Esophagus squamous epithelium (tissue), 5 donors: ENCODE measurements at regions not wholly inside any gene's neighbourhood (a gene's known extent, or its start where the extent isn't known, plus 50 kb on each side); places are given as distances from the start of the nearest gene placed in this dataset.

ENCODE experiments used
- DNase-seq: peaks from one replicate; lab custom pipeline; 2025; lab: John Stamatoyannopoulos, UW
- H3K27ac ChIP-seq, 4 donors: fragments of 200-600 bp; sonication (generic); one replicate each; pipeline ENCODE4 v1.5.1; 2016 to 2019; ENCODE audit warnings: mild to moderate bottlenecking in 1 of 4
- H3K27me3 ChIP-seq, 4 donors: fragments of 200-600 bp; sonication (generic); 1 replicate in 3 of 4; 2 replicates in 1 of 4; pipeline versions ENCODE4 v1.5.1 to v1.6.0; 2017 to 2021; ENCODE audit warnings: antibody characterized with exemption in 1 of 4
- H3K36me3 ChIP-seq, 3 donors: fragments of 200-600 bp; sonication (generic); one replicate each; pipeline ENCODE4 v1.5.1; 2016 to 2019
- H3K4me1 ChIP-seq, 3 donors: fragments of 200-600 bp; sonication (generic); one replicate each; pipeline ENCODE4 v1.5.1; 2017 to 2019
- H3K4me3 ChIP-seq, 4 donors: fragments of 200-600 bp; sonication (generic); 1 replicate in 3 of 4; 2 replicates in 1 of 4; pipeline ENCODE4 v1.5.1; 2016 to 2019; ENCODE audit warnings: mild to moderate bottlenecking in 2 of 4, moderate library complexity in 1 of 4
- H3K9me3 ChIP-seq, 3 donors: fragments of 200-600 bp; sonication (generic); one replicate each; pipeline ENCODE4 v1.5.1; 2016 to 2019
- POLR2A ChIP-seq, 4 donors: fragments of 450-650 bp; IDR thresholded peaks; one replicate each; pipeline ENCODE4 v1.6.1; 2017; ENCODE audit warnings: antibody characterized with exemption in 4 of 4, mild to moderate bottlenecking in 4 of 4, moderate library complexity in 3 of 4
- WGBS, 2 donors: methylation state at CpG; one replicate each; pipeline ENCODE4 v1.1.5; 2018; 5-methylcytosine and 5-hydroxymethylcytosine counted together
- intact Hi-C: fragments of 100-400 bp; cut with DNase I; formaldehyde crosslinking; loops from one replicate; pipeline ENCODE4 v1.15.0; 2022
- TF ChIP-seq, protein P1 (sequence below), 6 experiments: fragments of 450-650 bp in 4 of 6; fragments of 200-600 bp in 2 of 6; sonication (generic) in 2 of 6; IDR thresholded peaks; one replicate each; pipeline ENCODE4 v1.5.1; 2016 to 2019; ENCODE audit warnings: antibody characterized with exemption in 6 of 6, mild to moderate bottlenecking in 4 of 6, moderate library complexity in 4 of 6
- donor health status: DM: yes; HTN: yes; CAD: no.

DNA sequence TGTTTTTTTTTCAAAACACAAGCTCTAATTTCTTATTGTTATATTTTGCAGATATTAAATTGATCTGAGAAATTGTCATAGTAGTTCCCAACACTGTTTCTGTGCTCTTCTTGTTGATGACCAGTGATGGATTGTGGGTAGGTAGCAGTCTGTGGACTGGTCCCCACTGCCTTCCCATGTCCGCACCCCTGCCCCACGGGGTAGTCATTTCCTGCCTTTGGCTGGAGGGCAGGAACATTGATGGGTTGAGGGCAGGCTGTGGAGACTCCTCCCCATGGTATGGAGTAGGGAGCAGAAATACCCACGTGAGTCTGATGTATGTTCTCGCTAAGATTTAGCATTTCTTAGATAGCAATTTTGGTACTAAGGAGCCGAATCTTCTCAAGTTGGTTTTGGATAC lies 762.0 kb downstream of the CDH8 start:
- no peak for DNase-seq
- TF ChIP-seq POLR2A (IDR thresholded peaks at IDR 0.05), result no peak
- TF ChIP-seq, protein P1, sequence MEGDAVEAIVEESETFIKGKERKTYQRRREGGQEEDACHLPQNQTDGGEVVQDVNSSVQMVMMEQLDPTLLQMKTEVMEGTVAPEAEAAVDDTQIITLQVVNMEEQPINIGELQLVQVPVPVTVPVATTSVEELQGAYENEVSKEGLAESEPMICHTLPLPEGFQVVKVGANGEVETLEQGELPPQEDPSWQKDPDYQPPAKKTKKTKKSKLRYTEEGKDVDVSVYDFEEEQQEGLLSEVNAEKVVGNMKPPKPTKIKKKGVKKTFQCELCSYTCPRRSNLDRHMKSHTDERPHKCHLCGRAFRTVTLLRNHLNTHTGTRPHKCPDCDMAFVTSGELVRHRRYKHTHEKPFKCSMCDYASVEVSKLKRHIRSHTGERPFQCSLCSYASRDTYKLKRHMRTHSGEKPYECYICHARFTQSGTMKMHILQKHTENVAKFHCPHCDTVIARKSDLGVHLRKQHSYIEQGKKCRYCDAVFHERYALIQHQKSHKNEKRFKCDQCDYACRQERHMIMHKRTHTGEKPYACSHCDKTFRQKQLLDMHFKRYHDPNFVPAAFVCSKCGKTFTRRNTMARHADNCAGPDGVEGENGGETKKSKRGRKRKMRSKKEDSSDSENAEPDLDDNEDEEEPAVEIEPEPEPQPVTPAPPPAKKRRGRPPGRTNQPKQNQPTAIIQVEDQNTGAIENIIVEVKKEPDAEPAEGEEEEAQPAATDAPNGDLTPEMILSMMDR (IDR thresholded peaks at IDR 0.05), result no peak
- Histone ChIP-seq H3K9me3 (no peaks in the 10 kb centered on the region), H3K4me3 (no peak overlapping the region), H3K27ac (no peak overlapping the region), H3K4me1 (no peaks in the 10 kb centered on the region), H3K36me3 (no peaks in the 10 kb centered on the region), H3K27me3 (no peaks in the 10 kb centered on the region)
- intact Hi-C loops, result no loop called here
- WGBS, 2 donors, result 75 to 91% methylated on average over 5 of the region's 5 CpGs

DNA sequence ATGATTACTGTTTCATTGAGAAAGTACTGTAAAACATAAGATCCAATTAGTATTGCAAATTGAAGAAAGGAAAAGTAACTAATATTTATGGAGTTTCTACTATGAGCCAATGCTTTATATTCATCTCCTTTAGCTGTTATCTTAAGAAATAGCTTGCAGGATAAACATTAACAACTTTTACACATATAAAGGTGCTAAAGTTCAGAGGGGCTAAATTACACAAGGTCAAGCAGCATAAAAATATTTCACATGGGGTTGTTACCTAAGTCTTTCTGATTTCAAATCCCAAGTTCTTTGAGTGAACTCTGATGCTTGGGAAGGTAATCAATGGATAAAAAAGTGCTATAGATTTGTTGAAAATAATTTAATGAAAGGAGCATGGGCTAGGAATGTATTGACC lies 765.5 kb downstream of the CDH8 start:
- Histone ChIP-seq H3K4me3 (no peak overlapping the region), H3K9me3 (no peaks in the 10 kb centered on the region), H3K27ac (no peak overlapping the region), H3K36me3 (no peaks in the 10 kb centered on the region), H3K27me3 (no peaks in the 10 kb centered on the region), H3K4me1 (no peaks in the 10 kb centered on the region)
- TF ChIP-seq, protein P1 (IDR thresholded peaks at IDR 0.05), result no peak
- TF ChIP-seq POLR2A (IDR thresholded peaks at IDR 0.05), result no peak
- no peak for DNase-seq
- intact Hi-C loops, result no loop called here

DNA sequence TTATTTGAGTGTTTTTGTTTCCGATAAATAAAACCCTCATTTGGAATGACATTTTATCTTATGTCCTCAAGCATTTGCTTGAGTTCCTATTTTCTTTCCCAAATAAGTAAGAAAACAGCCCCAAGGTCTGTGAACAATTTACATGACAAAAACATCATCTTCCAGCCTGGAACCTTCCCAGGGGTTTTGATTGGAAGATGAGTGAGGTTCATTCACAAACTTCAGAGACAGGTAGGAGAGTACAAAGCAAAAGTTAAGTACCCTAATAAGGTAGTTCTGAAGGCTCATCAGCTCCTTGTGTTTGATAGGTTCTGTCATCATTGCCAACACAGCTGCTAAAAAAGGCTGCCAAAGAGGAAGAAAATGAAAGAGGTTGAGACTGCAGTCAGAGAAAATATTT lies 772.8 kb downstream of the CDH8 start:
- Histone ChIP-seq H3K36me3 (no peaks in the 10 kb centered on the region), H3K27ac (no peak overlapping the region), H3K9me3 (no peaks in the 10 kb centered on the region), H3K27me3 (no peaks in the 10 kb centered on the region), H3K4me3 (no peak overlapping the region), H3K4me1 (no peaks in the 10 kb centered on the region)
- no peak for DNase-seq
- WGBS, 2 donors, result 57 to 79% methylated on average over 1 of the region's 1 CpG
- TF ChIP-seq POLR2A (IDR thresholded peaks at IDR 0.05), result no peak
- TF ChIP-seq, protein P1 (IDR thresholded peaks at IDR 0.05), result no peak
- intact Hi-C loops, result no loop called here

DNA sequence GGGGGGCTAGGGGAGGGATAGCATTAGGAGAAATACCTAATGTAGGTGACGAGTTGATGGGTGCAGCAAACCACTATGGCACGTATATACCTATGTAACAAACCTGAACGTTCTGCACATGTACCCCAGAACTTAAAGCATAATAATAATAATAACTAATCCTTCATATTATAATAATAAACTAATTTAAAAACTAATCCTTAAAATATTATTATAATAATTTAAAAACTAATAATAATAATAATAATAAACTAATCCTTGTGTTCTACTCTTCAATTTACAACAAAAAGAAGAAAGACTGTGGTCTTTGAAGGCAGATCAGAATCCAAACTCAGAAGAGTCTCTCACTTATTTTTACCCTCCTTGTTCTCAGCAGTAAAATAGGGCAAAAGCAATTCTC lies 774.9 kb downstream of the CDH8 start:
- Histone ChIP-seq H3K27ac (no peak overlapping the region), H3K27me3 (no peaks in the 10 kb centered on the region), H3K9me3 (no peaks in the 10 kb centered on the region), H3K36me3 (no peaks in the 10 kb centered on the region), H3K4me3 (no peak overlapping the region), H3K4me1 (no peaks in the 10 kb centered on the region)
- TF ChIP-seq, protein P1 (IDR thresholded peaks at IDR 0.05), result no peak
- no peak for TF ChIP-seq POLR2A (IDR thresholded peaks at IDR 0.05)
- DNase-seq, result no peak
- intact Hi-C loops, result no loop called here
- WGBS, 2 donors, result 80 to 84% methylated on average over 3 of the region's 3 CpGs

DNA sequence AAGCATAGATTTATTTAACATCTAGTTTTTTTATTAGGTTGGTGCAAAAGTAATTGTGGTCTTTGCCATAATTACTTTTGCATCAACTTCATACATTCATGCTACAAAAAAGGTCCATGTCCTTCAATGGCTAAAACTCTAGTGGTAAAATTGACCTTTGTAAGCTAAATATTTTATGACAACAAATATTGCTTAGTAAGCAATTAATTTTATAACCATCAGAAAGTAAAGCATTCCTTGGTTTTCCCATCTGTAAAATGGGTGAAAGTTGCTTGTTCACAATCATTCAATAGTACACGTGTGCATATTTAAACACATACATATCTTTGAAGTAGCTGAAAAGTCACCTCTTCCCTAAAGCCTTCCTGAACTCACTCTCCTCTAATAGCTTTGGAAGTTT lies 789.6 kb downstream of the CDH8 start:
- WGBS, 2 donors, result 85 to 100% methylated on average over 1 of the region's 1 CpG
- TF ChIP-seq, protein P1 (IDR thresholded peaks at IDR 0.05), result no peak
- TF ChIP-seq POLR2A (IDR thresholded peaks at IDR 0.05), result no peak
- intact Hi-C loops, result no loop called here
- Histone ChIP-seq H3K27ac (no peak overlapping the region), H3K9me3 (no peaks in the 10 kb centered on the region), H3K27me3 (no peaks in the 10 kb centered on the region), H3K36me3 (no peaks in the 10 kb centered on the region), H3K4me3 (no peak overlapping the region), H3K4me1 (no peaks in the 10 kb centered on the region)
- DNase-seq, result no peak
